Activated CD4-positive, alpha-beta T cell treated with anti-CD3 and anti-CD28 coated beads, Interleukin-2, Interleukin-4, amounts not matched to agents 100 ng/mL and 50 ng/mL, durations not matched to agents 16 hours and 8 hours (primary cell): ENCODE measurements at regions not wholly inside any gene's neighbourhood (a gene's known extent, or its start where the extent isn't known, plus 50 kb on each side); places are given as distances from the start of the nearest gene placed in this dataset.
"Not testable (repeated sequence)": the region's sequence is repeated elsewhere in the genome, so short reads cannot be mapped to it uniquely, and the experiment has no call there.

Experiments
- DNase-seq: peaks from one replicate; pipeline ENCODE4 v3.0.0-alpha.2; 2020; ENCODE audit warnings: low spot score

- no peak for DNase-seq
Observed at GRCh38 chr7:125119559-125120115, 190.0 kb upstream of the POT1 start.

- DNase-seq, result no peak
Observed at GRCh38 chr7:125118444-125118843, 188.8 kb upstream of the POT1 start.

GRCh38 chr7:125112850-125113249 lies 183.2 kb upstream of the POT1 start:
- DNase-seq, result no peak

GRCh38 chr7:125099519-125099918 lies 169.9 kb upstream of the POT1 start:
- DNase-seq, result no peak

GRCh38 chr7:125098377-125098970 lies 168.8 kb upstream of the POT1 start:
- DNase-seq, result no peak

- DNase-seq, result no peak
Observed at GRCh38 chr7:125090596-125090995, 161.0 kb upstream of the POT1 start.

GRCh38 chr7:125089171-125089570 lies 159.5 kb upstream of the POT1 start:
- no peak for DNase-seq

- no peak for DNase-seq
Observed at GRCh38 chr7:125088555-125088954, 158.9 kb upstream of the POT1 start.

- no peak for DNase-seq
Observed at GRCh38 chr7:125085084-125085483, 155.5 kb upstream of the POT1 start.

GRCh38 chr7:125084196-125084595 lies 154.6 kb upstream of the POT1 start:
- DNase-seq, result no peak

- DNase-seq, result no peak
Observed at GRCh38 chr7:125074141-125074540, 144.5 kb upstream of the POT1 start.

GRCh38 chr7:125065546-125065945 lies 135.9 kb upstream of the POT1 start:
- DNase-seq, result no peak

GRCh38 chr7:125065001-125065400 lies 135.4 kb upstream of the POT1 start:
- DNase-seq, result no peak

GRCh38 chr7:125061776-125062397 lies 132.3 kb upstream of the POT1 start:
- DNase-seq, result no peak

- DNase-seq, result not testable (repeated sequence)
Observed at GRCh38 chr7:125061083-125061745, 131.6 kb upstream of the POT1 start.

GRCh38 chr7:125059861-125060456 lies 130.3 kb upstream of the POT1 start:
- DNase-seq, result no peak

GRCh38 chr7:125057963-125058362 lies 128.3 kb upstream of the POT1 start:
- DNase-seq, result no peak

GRCh38 chr7:125055376-125055775 lies 125.8 kb upstream of the POT1 start:
- no peak for DNase-seq

GRCh38 chr7:125046767-125047166 lies 117.1 kb upstream of the POT1 start:
- DNase-seq, result no peak

GRCh38 chr7:125033506-125033905 lies 103.9 kb upstream of the POT1 start:
- no peak for DNase-seq

GRCh38 chr7:125032943-125033342 lies 103.3 kb upstream of the POT1 start:
- DNase-seq, result no peak

GRCh38 chr7:125030756-125031387 lies 101.2 kb upstream of the POT1 start:
- DNase-seq, result no peak
